ENCODE measurements at regions not wholly inside any gene's neighbourhood (a gene's known extent, or its start where the extent isn't known, plus 50 kb on each side); places are given as distances from the start of the nearest gene placed in this dataset.

- TF ChIP-seq CTCF (IDR thresholded peaks at IDR 0.05) (no peak), POLR2A (IDR thresholded peaks at IDR 0.05) (no peak)
These were observed 995.8 kb upstream of the ACO1 start for GRCh38 chr9:31388660-31389059.
